Stimulated activated CD4-positive, alpha-beta T cell treated with anti-CD3 and anti-CD28 coated beads, TNF-alpha, amount 100 ng/mL, for 24 hours (primary cell): ENCODE measurements at regions not wholly inside any gene's neighbourhood (a gene's known extent, or its start where the extent isn't known, plus 50 kb on each side); places are given as distances from the start of the nearest gene placed in this dataset.
"Not testable (repeated sequence)": the region's sequence is repeated elsewhere in the genome, so short reads cannot be mapped to it uniquely, and the experiment has no call there.

ENCODE experiments used
- DNase-seq, 3 experiments: peaks; one replicate each; pipeline ENCODE4 v3.0.0-alpha.2; 2020; ENCODE audit warnings: low read depth in 3 of 3

DNA sequence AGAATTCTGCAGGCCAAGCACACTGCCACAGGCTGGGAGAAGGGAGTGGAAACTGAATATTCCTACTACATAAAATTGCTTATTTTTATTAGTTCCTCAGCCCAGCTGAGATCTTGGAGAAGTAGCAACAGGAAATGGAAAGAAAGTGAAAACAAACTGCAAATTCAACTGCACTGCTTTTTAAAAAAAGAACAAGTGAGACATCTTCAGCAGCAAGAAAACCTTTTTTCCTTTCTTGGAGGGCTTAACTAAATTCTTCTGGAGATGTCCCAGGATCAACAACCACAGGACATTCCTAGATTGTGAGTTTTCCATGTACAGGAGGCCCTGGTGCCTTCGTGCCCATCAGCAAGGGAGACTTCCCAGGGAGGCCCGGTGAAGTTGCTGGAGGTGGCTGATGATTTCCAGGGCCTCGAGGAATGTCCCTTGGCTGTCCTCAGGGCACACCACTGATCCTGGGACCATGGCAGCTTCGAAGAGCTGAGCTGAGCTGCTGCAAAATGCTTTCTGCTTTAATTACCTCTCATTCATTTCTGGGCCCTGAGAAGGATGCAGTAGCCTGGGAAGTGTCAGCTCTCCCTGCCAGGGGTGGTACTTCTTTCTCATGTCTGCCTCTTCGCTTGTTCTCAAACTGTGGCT lies 275.5 kb upstream of the FRG2C start:
- DNase-seq, result not testable (repeated sequence)

DNA sequence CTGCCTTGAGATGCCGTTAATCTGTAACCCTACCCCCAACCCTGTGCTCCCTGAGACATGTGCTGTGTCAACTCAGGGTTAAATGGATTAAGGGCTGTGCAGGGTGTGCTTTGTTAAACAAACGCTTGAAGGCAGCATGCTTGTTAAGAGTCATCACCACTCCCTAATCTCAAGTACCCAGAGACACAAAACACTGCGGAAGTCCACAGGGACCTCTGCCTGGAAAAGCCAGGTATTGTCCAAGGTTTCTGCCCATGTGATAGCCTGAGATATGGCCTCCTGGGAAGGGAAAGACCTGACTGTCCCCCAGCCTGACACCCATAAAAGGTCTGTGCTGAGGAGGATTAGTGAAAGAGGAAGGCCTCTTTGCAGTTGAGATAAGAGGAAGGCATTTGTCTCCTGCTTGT lies 270.8 kb upstream of the FRG2C start:
- not testable (repeated sequence) for DNase-seq

DNA sequence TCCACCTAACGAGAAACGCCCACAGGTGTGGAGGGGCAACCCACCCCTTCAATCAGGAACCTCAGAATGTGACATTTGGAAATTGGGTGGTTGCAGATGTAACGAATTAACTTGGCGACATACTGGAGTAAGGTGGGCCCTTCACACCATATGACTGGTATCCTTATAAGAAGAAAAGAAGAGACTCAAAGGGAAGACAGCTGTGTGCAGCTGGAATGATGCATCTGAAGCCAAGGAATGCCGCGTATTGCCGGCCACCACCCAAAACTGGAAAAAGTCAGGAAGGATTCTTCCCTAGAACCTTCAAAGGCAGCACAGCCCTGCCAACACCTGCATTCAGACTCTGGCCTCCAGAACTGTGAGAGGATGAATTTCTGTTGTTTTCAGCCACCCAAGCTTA lies 270.0 kb upstream of the FRG2C start:
- not testable (repeated sequence) for DNase-seq

DNA sequence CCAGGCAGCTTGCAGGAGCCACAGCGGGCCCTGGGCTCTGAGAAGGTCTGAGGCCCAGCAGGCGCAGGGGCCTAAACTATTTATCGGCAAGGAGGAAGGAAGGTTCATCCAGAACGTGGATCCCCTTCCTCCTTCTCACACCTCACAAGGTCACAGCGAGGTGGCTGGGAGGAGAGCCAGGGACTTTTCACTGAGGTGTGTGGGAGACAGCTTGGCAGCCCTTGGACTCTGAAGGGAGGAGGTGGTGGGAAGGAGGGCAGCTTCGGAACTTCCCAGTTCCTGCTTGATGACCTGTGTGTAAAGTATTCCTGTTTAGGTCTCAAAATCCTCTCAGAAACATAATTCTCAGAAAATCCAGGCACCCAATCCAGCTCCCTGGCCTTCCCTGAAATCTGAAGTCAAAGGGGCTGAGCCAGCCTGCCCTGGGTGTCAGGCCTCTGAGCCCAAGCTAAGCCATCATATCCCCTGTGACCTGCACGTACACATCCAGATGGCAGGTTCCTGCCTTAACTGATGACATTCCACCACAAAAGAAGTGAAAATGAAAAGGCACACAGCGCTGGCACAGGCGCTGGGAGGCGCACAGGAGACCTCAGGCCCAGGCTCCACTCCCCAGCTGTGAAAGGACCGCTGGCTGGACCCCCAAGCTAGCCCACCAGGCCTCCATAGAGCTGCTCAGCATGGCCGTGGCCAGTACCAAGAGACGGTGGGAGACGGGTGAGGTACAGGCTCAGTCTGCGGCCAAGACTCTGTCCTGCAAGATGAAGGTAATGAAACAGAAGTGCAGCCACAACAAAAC lies 269.4 kb upstream of the FRG2C start:
- DNase-seq, result not testable (repeated sequence)

DNA sequence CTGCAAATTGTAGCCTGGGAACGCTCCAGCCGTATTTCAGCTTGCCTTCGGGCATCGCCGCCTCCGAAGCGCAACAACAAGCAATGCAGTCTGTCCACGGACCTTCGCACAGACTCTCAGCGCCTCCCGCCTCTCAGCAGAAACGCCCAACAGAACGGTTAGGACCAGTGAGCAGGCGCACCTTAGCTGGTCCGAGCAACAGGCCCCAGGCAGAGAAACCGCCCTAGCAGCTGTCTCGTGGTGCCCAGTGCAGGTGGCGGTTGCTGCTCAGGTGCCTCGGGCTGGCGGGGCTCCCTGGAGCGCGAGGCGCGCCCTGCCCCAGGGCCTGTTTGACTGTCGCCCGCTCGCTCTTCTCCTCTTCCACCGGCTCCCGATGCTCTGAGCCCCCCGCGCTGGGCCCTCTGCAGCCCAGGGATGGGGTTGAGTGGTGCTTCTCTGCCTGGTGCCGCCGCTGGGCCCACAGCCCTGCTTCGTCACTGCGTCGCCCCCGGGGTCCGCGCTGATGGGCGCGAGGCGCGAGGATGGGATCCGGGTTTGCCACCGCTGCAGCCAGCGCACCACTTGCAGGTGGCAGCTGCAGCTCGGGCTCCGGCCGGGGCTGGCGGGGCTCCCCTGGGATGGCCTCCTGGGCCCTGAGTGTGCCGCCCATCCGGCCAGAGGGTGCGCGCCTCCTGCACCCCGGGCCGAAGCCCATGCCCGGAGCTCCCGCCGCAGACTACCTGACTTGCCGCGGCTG lies 268.4 kb upstream of the FRG2C start:
- no peak for DNase-seq

DNA sequence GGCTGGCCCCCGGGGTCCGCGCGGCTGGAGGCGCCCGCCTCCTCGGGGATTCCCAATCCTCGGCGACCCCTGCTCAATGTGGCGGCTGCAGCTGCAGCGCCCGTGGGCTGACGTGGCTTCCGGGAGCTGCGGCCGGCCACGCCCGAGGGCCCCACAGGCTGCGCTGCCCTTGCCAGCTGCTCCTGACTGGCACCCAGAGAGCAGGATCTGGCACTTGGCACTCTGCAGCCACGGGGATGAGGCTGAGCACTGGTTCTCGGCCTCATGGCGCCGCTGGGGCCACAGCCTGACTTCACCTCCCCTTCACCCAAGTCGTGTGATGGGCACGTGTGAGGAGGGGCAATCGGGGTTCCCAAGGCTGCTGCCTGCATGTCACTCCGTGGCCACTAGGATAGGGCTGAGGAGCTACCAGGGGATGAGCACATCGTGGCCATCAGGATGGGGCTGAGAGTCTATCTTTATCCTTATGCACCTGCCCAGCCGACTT lies 267.8 kb upstream of the FRG2C start:
- DNase-seq, result no peak

DNA sequence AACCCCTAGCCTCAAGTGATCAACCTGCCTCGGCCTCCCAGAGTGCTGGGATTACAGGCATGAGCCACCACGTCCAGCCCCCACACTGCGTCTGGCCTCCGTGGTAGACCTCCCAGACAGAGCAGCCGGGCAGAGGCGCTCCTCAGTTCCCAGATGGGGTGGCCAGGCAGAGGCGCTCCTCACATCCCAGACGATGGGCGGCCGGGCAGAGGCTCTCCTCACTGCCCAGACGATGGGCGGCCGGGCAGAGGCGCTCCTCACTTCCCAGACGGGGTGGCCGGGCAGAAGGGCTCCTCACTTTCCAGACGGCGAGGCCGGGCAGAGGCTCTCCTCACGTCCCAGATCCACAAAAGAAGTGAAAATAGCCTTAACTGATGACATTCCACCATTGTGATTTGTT lies 266.6 kb upstream of the FRG2C start:
- not testable (repeated sequence) for DNase-seq

DNA sequence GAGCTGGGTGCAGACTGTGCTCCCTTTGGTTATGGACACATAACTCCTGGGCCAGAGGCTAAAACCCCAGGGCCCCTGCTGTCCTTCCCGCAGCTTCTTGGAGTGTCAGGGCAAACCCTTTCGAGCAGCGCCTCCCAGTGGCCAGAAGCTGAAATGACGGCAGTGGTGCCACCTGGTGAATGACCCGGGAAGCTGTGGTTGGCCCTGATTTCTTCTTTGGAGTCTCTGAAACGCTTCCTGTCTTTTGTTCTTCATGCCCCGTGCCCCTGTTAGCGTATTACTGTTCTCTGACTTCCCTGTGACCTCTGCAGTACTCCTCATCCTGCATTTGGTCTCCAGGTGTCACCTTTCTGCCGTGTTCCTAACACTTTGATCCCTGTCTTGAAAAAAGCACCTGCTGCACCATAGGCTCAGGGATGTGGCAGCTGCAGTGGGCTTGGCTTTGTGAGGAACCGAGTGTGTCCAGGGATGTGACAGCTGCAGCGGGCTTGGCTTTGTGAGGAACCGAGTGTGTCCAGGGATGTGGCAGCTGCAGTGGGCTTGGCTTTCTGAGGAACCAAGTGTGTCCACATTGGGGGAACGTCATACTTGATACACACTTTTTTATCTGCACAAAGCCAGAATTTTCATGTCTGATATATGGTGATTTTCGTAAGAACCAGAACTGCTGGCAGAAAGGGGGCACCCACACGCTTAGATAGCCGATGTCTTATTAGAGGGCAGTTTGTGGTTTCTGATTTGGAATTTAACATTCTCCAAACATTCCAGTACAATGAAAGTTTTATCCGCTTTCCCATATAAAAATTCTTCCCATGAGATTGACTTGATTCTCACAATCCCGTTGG lies 241.8 kb upstream of the FRG2C start:
- DNase-seq, result peak in 2 of 3 experiments; percentile 14 to 48

DNA sequence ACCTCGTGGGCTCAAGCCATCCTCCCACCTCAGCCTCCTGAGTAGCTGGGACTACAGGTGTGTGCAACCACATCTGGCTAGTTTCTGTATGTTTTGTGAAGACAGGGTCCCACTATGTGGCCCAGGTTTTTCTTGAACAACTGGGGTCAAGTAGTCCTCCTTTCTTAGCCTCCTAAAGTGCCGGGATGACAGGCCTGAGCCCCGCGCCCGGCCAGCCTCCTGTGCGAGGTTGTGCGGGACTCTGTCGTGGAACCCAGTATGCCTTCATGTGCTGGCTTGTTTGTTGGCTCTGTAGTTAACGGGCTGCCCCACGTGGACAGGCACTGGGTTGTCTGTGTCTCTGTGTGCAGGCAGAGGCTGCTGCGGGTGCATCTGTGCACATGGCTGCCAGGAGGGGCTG lies 238.7 kb upstream of the FRG2C start:
- DNase-seq, result not testable (repeated sequence)

DNA sequence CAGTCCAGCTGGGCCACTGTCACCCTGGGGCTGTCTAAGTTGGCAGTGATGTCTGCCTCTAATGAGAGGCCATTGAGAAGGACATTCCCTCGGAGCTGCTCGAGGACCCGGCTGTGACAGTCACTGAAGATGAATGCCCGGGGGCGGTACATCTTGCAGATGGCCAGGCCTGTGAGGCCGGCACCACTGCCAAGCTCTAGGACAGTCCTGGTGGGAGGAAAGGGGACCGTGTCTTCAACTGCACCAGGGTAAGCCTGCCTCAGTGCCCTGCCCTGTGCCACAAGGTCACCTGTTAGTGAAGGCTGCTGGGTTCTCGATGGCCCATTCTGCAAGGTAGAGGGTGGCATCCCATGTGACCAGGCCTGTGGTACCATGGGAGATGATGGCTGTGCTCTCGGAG lies 236.6 kb upstream of the FRG2C start:
- DNase-seq, result not testable (repeated sequence)

DNA sequence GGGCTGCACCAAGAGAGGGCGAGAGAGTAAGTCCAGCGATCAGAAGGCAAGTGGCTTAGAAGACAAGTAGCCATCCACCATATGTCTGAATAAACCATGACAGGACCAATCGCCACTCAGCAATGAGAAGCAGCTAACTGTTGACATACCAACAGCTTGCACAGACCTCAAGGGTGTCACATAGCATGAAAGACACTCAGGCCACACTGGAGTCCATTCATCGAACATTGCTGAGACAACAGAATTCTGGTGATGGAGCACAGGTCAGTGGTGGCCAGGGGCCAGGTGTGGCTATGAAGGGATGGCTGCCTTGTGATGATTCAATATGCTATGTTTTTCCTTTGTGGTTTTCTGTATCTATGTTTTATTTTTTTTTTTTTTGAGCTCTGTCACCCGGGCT lies 236.2 kb upstream of the FRG2C start:
- not testable (repeated sequence) for DNase-seq

DNA sequence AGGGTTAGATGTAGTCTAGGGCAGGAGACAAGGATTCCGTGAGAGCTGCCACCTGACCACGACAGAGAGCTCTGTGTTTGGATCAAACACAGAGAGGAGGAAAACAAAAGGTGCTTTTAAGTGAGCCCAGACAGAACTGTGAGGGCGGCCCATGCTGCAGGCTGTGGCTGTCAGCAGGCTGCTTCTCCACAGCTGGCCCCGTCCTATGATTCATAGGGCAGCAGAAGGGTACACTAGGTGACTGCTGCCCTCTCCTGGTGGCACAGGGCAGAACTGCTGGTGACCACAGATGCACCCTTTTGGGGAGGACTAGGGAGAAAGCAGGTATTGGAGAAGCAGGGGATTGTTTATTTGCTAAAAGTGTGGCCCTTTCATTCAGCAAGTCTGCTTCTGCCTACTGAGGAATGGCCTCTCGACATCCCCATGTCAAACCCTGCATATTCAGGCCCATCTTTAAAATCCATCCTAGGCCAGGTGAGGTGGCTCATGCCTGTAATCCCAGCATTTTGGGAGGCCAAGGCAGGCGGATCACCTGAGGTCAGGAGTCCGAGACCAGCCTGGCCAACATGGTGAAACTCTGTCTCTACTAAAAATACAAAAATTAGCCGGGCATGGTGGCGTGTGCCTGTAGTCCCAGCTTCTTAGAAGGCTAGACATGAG lies 234.4 kb upstream of the FRG2C start:
- peak; percentile 45 to 71 (median 56) for DNase-seq

DNA sequence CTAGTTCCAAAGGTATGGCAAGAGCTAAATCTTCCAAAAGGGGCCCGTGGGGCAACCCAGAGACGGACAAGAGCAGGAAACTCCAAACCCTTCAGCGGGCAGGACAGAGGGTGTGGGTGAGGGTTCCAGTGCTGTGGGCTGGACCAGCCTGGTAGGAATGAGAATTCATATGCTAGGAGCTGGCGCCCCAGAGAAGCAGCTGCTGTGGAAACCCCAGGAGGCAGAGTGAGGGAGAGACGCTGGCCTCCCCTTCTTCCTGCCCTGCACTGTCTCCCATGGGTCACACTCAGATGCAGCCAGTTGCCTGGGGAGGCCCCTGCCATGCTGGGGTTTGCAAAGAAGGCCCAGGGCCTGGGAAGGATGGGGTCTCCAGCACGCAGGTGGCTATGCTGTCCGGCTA lies 233.7 kb upstream of the FRG2C start:
- DNase-seq, result not testable (repeated sequence)

DNA sequence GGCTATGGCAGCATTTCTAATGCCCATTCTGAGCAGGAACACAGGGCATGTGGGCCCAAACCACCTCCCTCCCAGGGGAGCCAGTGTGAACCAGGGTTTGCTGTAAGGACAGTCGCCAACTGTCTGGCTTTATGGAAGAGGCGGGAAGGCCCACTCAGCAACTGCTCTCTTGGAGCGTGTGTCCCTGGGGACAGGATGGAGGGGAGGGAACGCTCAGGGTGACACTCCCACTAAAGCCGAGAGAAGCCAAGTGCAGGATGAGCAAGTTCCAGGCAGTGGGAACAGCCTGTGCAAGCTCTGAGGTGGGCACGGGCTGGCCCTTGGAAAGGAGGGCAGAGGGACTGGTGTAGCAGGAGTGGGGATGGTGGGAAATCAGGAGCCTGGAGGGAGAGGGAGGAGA lies 233.0 kb upstream of the FRG2C start:
- DNase-seq, result not testable (repeated sequence)

DNA sequence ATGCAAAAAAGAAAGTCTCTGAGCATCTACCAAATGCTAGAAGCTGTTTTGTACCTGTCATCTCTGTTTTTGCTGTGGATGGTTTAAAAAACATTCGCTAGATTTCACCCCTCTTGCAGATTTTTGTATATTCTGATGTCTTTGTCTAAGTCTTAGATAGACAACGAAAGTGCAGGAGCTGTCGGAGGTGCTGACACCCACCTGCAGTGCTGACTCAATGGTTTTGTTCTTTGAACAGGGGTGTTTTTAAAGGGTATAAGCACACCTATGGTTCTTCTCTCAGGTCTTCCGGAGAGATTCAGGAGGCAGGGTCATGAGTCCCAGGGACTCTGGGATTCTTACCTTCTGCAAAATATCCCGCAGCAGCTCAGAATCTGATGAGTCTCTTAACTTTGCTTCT lies 231.7 kb upstream of the FRG2C start:
- DNase-seq, result not testable (repeated sequence)

DNA sequence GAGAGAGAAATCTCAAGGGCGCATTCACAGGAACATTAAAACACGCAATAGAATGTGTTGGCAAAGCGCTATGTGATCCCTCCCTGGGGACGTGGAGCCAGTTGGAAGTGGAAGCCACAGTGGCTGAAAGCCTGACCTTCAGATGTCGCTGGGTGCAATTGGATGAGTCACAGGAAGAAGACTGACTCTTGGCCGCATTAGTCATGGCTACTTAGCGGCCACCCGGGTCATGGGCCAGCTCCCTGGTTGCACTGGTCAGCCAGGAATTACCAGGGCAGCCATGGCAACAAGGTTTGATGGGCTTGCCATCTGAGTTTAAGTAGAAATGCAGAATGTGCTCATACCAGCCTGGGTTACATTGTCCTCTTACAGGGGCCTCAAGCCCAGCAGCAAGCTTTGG lies 231.2 kb upstream of the FRG2C start:
- DNase-seq, result not testable (repeated sequence)

DNA sequence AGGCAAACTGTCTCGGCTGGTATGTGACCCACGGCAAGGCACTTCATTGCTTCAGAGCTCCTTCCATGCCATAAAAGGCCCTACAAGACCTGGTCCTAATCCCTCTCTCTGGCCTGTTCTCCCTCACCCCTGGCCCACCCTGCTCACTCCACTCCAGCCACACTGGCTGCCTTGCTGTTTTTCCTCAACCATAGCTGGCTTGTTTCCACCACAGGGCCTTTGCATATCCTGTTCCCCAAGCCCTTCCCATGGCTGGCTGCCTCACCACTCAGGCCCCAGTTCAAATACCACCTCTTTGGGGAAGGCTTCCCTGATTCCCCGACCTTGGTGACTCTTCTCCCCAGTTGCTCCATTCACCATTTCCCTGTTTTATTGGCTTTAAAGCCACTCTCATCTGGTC lies 230.8 kb upstream of the FRG2C start:
- DNase-seq, result not testable (repeated sequence)

DNA sequence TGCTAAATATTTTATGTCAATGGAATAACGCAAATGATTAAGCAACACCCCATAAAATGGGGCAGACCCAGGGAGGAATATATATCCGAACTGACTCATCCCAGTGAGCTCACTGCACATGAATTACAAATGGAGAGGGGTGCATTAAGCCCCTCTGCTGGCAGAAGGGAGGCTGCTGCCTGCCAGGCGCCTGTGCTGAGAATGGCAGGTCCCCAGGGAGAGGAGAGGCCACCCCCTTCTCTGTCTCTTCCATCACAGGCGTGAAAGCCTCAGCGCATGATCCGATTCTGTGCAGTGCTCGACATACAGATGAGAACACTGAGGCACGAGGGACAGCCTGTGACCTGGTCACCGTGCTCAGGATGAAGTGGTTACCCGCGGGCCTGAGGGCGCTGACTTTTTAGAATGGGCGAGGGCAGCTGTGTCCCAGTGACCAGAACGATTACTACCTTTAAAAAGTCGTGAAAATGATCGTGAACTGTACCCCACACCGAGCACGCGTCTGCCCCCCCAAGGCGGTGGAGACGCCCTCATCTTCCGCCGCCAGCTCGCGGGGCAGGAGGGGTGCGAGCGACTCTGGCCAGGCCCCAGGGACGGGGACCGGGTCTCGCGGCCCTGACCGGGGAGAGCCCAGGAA lies 229.7 kb upstream of the FRG2C start:
- DNase-seq, result peak in 2 of 3 experiments; percentile 3 to 19

DNA sequence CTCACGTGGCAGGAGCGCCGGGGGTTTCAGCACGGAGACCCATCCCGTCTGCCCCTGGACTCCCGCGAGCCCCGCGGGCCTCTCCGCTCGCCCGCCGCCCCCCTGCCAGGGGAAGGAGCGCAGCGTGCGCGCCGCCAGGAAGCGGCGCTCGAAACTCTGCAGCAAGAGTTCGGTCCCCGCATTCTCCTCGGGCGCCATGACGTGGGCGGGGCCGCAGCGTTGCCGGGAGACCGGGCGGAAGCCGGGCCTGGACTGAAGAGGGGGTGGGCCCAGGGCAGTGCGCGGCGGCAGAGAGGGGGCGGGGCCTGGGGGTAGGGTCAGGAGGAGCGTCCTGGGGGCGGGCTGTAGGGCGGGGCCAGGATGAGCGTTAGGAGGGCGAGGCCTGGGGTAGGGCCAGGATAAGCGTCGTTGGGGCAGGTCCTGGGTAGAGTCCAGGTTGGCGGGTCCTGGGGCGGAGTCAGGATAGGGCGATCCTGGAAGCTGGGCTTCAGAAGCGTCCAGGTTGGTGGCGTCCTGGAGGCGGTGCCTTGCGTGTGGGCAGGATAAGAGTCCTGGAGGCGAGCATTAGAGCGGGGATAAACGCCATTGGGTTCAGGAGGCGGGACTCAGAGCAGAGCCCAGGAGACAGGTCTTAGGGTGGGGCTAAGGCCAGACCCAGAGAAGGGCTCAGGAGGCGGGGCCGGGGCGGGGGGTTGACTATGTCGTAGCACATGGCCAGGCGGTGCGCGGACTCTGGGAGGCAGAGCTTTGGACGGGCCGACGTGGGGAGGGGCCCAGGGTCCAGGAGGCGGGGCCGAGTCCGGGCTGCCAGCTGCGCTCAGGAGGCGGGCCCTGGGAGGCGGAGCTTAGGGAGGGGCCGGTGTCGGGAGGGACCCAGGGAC lies 229.0 kb upstream of the FRG2C start:
- peak; percentile 95 to 98 (median 97) for DNase-seq
